K562 (cell line): ENCODE measurements at regions not wholly inside any gene's neighbourhood (a gene's known extent, or its start where the extent isn't known, plus 50 kb on each side); places are given as distances from the start of the nearest gene placed in this dataset.

Experiments
- ATAC-seq: fragments of 200-7000 bp; cut with Tn5 transposase; 3 replicates; pipeline ENCODE4 v1.9.1; 2020; ENCODE audit warnings: moderate library complexity
- BruUV-seq: library from RNA; stranded (reverse); fragments of 400-500 nt; replicated peaks from 2 replicates; lab custom pipeline; 2021; lab: Mats Ljungman, UMichigan
- CTCF ChIA-PET: fragments of 300-600 bp; formaldehyde crosslinking; extraction: SDS; loops from one replicate; lab custom pipeline; 2021; ENCODE audit warnings: low intra/inter-chr PET ratio; lab: Yijun Ruan, JAX
- POLR2A ChIA-PET: fragments of 300-600, 350-650 bp; sonication (Branson Sonifier 250); formaldehyde crosslinking; extraction: SDS; loops from one replicate; lab custom pipeline; 2021; ENCODE audit warnings: antibody characterized with exemption, inconsistent platforms; lab: Yijun Ruan, JAX
- DNase-seq, 4 experiments: peaks; one replicate each; pipeline versions ENCODE4 v3.0.0 to v3.0.0-alpha.2; 2011 to 2018; ENCODE audit warnings: low spot score in 3 of 4, mixed read lengths in 3 of 4; ENCODE audit errors: extremely low read depth in 1 of 4
- FAIRE-seq: peaks from 2 replicates; lab custom pipeline; 2011; peaks lifted over from hg19 to GRCh38; lab: Jason Lieb, UNC
- H2AFZ ChIP-seq: 2 replicates; pipeline ENCODE4 v1.6.0; 2011; ENCODE audit warnings: low read depth, low read length, control low read depth, inconsistent platforms
- H3K27ac ChIP-seq: fragments of 200-600 bp; 3 replicates; pipeline ENCODE4 v1.8.0; 2011; ENCODE audit warnings: low read depth, mild to moderate bottlenecking, control low read depth, inconsistent platforms, low read length, moderate library complexity, mixed read lengths; ENCODE audit errors: extremely low read depth
- H3K27me3 ChIP-seq, 2 experiments: fragments of 300-600 bp in 1 of 2; 2 replicates in 1 of 2; 3 replicates in 1 of 2; pipeline versions ENCODE4 v1.6.0 to v1.8.0; 2011; ENCODE audit warnings: inconsistent platforms in 2 of 2, low read length in 2 of 2, mild to moderate bottlenecking in 1 of 2, mixed read lengths in 1 of 2, moderate library complexity in 1 of 2; ENCODE audit not compliant: control insufficient read depth in 2 of 2, insufficient read depth in 2 of 2
- H3K36me3 ChIP-seq: fragments of 300-600 bp; 3 replicates; pipeline ENCODE4 v1.8.0; 2011; ENCODE audit warnings: mild to moderate bottlenecking, low read length, inconsistent platforms; ENCODE audit not compliant: control insufficient read depth, insufficient read depth
- H3K4me1 ChIP-seq, 2 experiments: fragments of 200-600 bp in 1 of 2; replicated peaks in 1 of 2; 2 replicates in 1 of 2; 3 replicates in 1 of 2; pipeline versions ENCODE4 v1.5.1 to v1.8.0; 2011; ENCODE audit warnings: inconsistent platforms in 2 of 2, low read length in 2 of 2, mild to moderate bottlenecking in 1 of 2, mixed read lengths in 1 of 2, moderate library complexity in 1 of 2; ENCODE audit not compliant: control insufficient read depth in 2 of 2, insufficient read depth in 2 of 2
- H3K4me2 ChIP-seq: 2 replicates; pipeline ENCODE4 v1.6.1; 2011; ENCODE audit warnings: low read length, control low read depth, inconsistent platforms, mixed read lengths; ENCODE audit not compliant: insufficient read depth
- H3K4me3 ChIP-seq: fragments of 200-600 bp; sonication (generic), shearing (Covaris generic); 2 replicates; pipeline ENCODE4 v1.5.1; 2016; ENCODE audit warnings: control low read depth, inconsistent platforms
- H3K79me2 ChIP-seq: fragments of 200-600 bp; 3 replicates; pipeline ENCODE4 v1.8.0; 2011; ENCODE audit warnings: low read length, inconsistent platforms; ENCODE audit not compliant: control insufficient read depth, insufficient read depth
- H3K9ac ChIP-seq, 2 experiments: 2 replicates each; pipeline versions ENCODE4 v1.6.0 to v1.6.1; 2011; ENCODE audit warnings: low read depth in 2 of 2, low read length in 2 of 2, control low read depth in 1 of 2, inconsistent platforms in 1 of 2, mild to moderate bottlenecking in 1 of 2, mixed read lengths in 1 of 2; ENCODE audit not compliant: insufficient read depth in 1 of 2
- H3K9me1 ChIP-seq: one replicate; pipeline ENCODE4 v1.6.0; 2011; ENCODE audit warnings: inconsistent platforms, mild to moderate bottlenecking, low read length, moderate library complexity; ENCODE audit not compliant: control insufficient read depth, insufficient read depth
- H3K9me3 ChIP-seq: replicated peaks from 2 replicates; pipeline ENCODE4 v1.5.1; 2011; ENCODE audit warnings: low read depth, low read length, inconsistent platforms; ENCODE audit not compliant: control insufficient read depth, insufficient read depth
- H4K20me1 ChIP-seq: replicated peaks from 2 replicates; pipeline ENCODE4 v1.6.1; 2011; ENCODE audit warnings: low read length, inconsistent platforms, mixed read lengths; ENCODE audit not compliant: control insufficient read depth, insufficient read depth
- BHLHE40 ChIP-seq: IDR thresholded peaks from 2 replicates; pipeline ENCODE4 v1.6.1; 2011; ENCODE audit warnings: low read length, improper control_type of control experiment
- EGR1 ChIP-seq: fragments of 450-650 bp; conservative IDR thresholded peaks from 2 replicates; pipeline ENCODE4 v1.6.1; 2017; ENCODE audit warnings: mild to moderate bottlenecking
- ETS2 ChIP-seq: IDR thresholded peaks from 2 replicates; pipeline ENCODE4 v1.6.1; 2016; ENCODE audit warnings: borderline replicate concordance, missing genetic modification characterization, mild to moderate bottlenecking, moderate library complexity, missing compliant biosample characterization; ENCODE audit not compliant: poor library complexity, severe bottlenecking
- FOXK2 ChIP-seq, 2 experiments: fragments of 450-650 bp; IDR thresholded peaks in 1 of 2; conservative IDR thresholded peaks in 1 of 2; 2 replicates each; pipeline ENCODE4 v1.6.1; 2016; ENCODE audit warnings: low read depth in 2 of 2, mild to moderate bottlenecking in 1 of 2
- GTF2E2 ChIP-seq: fragments of 200-800 bp; sonication (Bioruptor generic); IDR thresholded peaks from 2 replicates; pipeline ENCODE4 v1.6.1; 2016; ENCODE audit warnings: missing genetic modification characterization, missing compliant biosample characterization
- NCOA1 ChIP-seq: fragments of 450-650 bp; IDR thresholded peaks from 2 replicates; pipeline ENCODE4 v1.6.1; 2016; ENCODE audit warnings: low read depth
- PCBP1 ChIP-seq: fragments of 200-400 bp; formaldehyde crosslinking; IDR thresholded peaks from 2 replicates; pipeline ENCODE4 v1.6.1; 2018; ENCODE audit warnings: mild to moderate bottlenecking, low read depth, low read length; ENCODE audit not compliant: poor library complexity, severe bottlenecking
- RFX1 ChIP-seq: fragments of 450-650 bp; IDR thresholded peaks from 2 replicates; pipeline ENCODE4 v1.6.1; 2016; ENCODE audit warnings: mild to moderate bottlenecking, moderate library complexity
- SNIP1 ChIP-seq: fragments of 450-650 bp; IDR thresholded peaks from 2 replicates; pipeline ENCODE4 v1.7.1; 2017; ENCODE audit warnings: low read depth, mild to moderate bottlenecking
- SRF ChIP-seq, 2 experiments: fragments of 250-450, 450-650 bp in 1 of 2; sonication (Bioruptor Pico) in 1 of 2; sonication (generic) in 1 of 2; formaldehyde crosslinking; IDR thresholded peaks; 2 replicates each; pipeline versions ENCODE4 v1.5.0 to v1.5.1; 2020 to 2022; ENCODE audit warnings: mild to moderate bottlenecking in 1 of 2, missing genetic modification reagents in 1 of 2
- ZNF444 ChIP-seq: fragments of 250-450 bp; sonication (Bioruptor Pico); IDR thresholded peaks from 2 replicates; pipeline ENCODE4 v1.4.0; 2020; ENCODE audit warnings: mild to moderate bottlenecking, moderate library complexity
- ZNF707 ChIP-seq: fragments of 250-450 bp; sonication (Bioruptor Pico); conservative IDR thresholded peaks from 2 replicates; pipeline ENCODE4 v1.8.0; 2022; ENCODE audit warnings: inconsistent platforms, mild to moderate bottlenecking, moderate library complexity
- WGBS: fragments of 100-300 bp; shearing (Covaris generic); methylation state at CpG from one replicate; pipeline ENCODE4 v1.1.6; 2016; ENCODE audit warnings: low coverage, mixed read lengths; ENCODE audit not compliant: insufficient coverage; ENCODE audit errors: missing lambda C conversion rate; 5-methylcytosine and 5-hydroxymethylcytosine counted together
- in situ Hi-C: fragments of 300-500 bp; cut with MboI; formaldehyde crosslinking; loops from 4 replicates; pipeline ENCODE4 v1.15.0; 2018; ENCODE audit warnings: inconsistent platforms, mixed read lengths
- intact Hi-C: fragments of 100-400 bp; cut with micrococcal nuclease; formaldehyde crosslinking; loops from 2 replicates; pipeline ENCODE4 v1.14.2; 2022
- TF ChIP-seq, protein P1 (sequence below): sonication (generic); formaldehyde crosslinking; IDR thresholded peaks from 2 replicates; pipeline ENCODE4 v1.8.0; 2023; ENCODE audit warnings: missing genetic modification reagents, mild to moderate bottlenecking, borderline replicate concordance
- TF ChIP-seq, protein P2 (sequence below): sonication (generic); formaldehyde crosslinking; IDR thresholded peaks from 2 replicates; pipeline ENCODE4 v1.8.1; 2022; ENCODE audit warnings: missing genetic modification reagents

DNA sequence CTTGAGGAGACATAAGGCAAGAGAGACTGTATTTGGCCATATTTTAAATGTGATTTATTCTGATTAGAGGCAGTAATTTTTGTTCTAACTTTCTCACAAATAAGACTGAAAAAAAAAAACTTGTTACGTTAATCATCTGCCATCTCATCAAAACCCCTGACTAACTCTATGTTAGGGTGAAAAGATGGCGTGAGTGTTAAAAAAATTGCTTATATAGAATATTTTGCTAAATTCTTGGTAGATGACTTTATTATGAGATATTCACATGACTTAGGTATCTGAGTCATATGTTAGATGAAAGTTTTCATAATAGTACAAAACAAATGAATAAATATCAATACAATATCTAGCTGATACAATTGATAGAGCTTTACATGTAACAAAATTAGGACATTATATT, 1508.7 kb upstream of the TMEFF2 start:
- no peaks in the 10 kb centered on the region for H3K9me3 ChIP-seq
- H3K4me2 ChIP-seq: no peak overlapping the region
- no peak overlapping the region for H3K9ac ChIP-seq
- no peak overlapping the region for H3K27ac ChIP-seq
- TF ChIP-seq GTF2E2 (no peak), RFX1 (no peak), BHLHE40 (no peak), FOXK2 (conservative IDR thresholded peaks at IDR 0.05 in 1 of 2, IDR thresholded peaks at IDR 0.05 in 1 of 2; ENCODE audit: low read depth in 2 of 2) (no peak), PCBP1 (no peak), SRF (CRISPR knock-in tag; IDR thresholded peaks at IDR 0.05) (no peak), NCOA1 (no peak), EGR1 (no peak), SNIP1 (no peak), ETS2 (tag) (no peak), ZNF707 (CRISPR knock-in tag) (no peak), ZNF444 (CRISPR knock-in tag) (no peak)
- TF ChIP-seq, protein P1, sequence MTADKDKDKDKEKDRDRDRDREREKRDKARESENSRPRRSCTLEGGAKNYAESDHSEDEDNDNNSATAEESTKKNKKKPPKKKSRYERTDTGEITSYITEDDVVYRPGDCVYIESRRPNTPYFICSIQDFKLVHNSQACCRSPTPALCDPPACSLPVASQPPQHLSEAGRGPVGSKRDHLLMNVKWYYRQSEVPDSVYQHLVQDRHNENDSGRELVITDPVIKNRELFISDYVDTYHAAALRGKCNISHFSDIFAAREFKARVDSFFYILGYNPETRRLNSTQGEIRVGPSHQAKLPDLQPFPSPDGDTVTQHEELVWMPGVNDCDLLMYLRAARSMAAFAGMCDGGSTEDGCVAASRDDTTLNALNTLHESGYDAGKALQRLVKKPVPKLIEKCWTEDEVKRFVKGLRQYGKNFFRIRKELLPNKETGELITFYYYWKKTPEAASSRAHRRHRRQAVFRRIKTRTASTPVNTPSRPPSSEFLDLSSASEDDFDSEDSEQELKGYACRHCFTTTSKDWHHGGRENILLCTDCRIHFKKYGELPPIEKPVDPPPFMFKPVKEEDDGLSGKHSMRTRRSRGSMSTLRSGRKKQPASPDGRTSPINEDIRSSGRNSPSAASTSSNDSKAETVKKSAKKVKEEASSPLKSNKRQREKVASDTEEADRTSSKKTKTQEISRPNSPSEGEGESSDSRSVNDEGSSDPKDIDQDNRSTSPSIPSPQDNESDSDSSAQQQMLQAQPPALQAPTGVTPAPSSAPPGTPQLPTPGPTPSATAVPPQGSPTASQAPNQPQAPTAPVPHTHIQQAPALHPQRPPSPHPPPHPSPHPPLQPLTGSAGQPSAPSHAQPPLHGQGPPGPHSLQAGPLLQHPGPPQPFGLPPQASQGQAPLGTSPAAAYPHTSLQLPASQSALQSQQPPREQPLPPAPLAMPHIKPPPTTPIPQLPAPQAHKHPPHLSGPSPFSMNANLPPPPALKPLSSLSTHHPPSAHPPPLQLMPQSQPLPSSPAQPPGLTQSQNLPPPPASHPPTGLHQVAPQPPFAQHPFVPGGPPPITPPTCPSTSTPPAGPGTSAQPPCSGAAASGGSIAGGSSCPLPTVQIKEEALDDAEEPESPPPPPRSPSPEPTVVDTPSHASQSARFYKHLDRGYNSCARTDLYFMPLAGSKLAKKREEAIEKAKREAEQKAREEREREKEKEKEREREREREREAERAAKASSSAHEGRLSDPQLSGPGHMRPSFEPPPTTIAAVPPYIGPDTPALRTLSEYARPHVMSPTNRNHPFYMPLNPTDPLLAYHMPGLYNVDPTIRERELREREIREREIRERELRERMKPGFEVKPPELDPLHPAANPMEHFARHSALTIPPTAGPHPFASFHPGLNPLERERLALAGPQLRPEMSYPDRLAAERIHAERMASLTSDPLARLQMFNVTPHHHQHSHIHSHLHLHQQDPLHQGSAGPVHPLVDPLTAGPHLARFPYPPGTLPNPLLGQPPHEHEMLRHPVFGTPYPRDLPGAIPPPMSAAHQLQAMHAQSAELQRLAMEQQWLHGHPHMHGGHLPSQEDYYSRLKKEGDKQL (CRISPR knock-in tag): no peak
- TF ChIP-seq, protein P2, sequence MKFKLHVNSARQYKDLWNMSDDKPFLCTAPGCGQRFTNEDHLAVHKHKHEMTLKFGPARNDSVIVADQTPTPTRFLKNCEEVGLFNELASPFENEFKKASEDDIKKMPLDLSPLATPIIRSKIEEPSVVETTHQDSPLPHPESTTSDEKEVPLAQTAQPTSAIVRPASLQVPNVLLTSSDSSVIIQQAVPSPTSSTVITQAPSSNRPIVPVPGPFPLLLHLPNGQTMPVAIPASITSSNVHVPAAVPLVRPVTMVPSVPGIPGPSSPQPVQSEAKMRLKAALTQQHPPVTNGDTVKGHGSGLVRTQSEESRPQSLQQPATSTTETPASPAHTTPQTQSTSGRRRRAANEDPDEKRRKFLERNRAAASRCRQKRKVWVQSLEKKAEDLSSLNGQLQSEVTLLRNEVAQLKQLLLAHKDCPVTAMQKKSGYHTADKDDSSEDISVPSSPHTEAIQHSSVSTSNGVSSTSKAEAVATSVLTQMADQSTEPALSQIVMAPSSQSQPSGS (CRISPR knock-in tag): no peak
- WGBS: 0% methylated on average over 2 of the region's 2 CpGs
- H3K79me2 ChIP-seq: no peaks in the 10 kb centered on the region
- H4K20me1 ChIP-seq: no peaks in the 10 kb centered on the region
- no peak overlapping the region for H2AFZ ChIP-seq
- H3K9me1 ChIP-seq: no peaks in the 10 kb centered on the region
- in situ Hi-C loops: no loop called here
- H3K4me1 ChIP-seq: no peaks in the 10 kb centered on the region
- H3K27me3 ChIP-seq: no peaks in the 10 kb centered on the region
- POLR2A ChIA-PET: no interaction called here
- intact Hi-C loops: no loop called here
- no peaks in the 10 kb centered on the region for H3K36me3 ChIP-seq
- FAIRE-seq (no peak), ATAC-seq (no peak), DNase-seq (no peak)
- H3K4me3 ChIP-seq: no peak overlapping the region
- BruUV-seq: no TSS peak
- CTCF ChIA-PET: no interaction called here
